ENCODE measurements at regions not wholly inside any gene's neighbourhood (a gene's known extent, or its start where the extent isn't known, plus 50 kb on each side); places are given as distances from the start of the nearest gene placed in this dataset.

GRCh38 chr14:66426451-66426850, 59.7 kb upstream of the CCDC196 start:
- no peak overlapping the region for H3K4me3 Mint-ChIP-seq
- H3K36me3 Mint-ChIP-seq = peaks cover 10% of the 10 kb centered on the region
- H3K4me1 ChIP-seq (ENCODE audit: control insufficient read depth, insufficient read depth, low read length, poor library complexity, severe bottlenecking) = no peaks in the 10 kb centered on the region
- H3K4me3 ChIP-seq (ENCODE audit: low read depth, low read length) = no peak overlapping the region
- H3K9me3 ChIP-seq (ENCODE audit: control insufficient read depth in 2 of 2, low read length in 2 of 2) = no peaks in the 10 kb centered on the region
- H3K36me3 ChIP-seq (ENCODE audit: control insufficient read depth, insufficient read depth, low read length) = no peaks in the 10 kb centered on the region
- H3K4me1 Mint-ChIP-seq = no peaks in the 10 kb centered on the region
- H3K27me3 Mint-ChIP-seq = no peaks in the 10 kb centered on the region
- no peak overlapping the region for H3K27ac Mint-ChIP-seq
- DNase-seq (no peak), ATAC-seq (ENCODE audit: low read depth in 2 of 2) (no peak)
- H3K27me3 ChIP-seq (ENCODE audit: control insufficient read depth, insufficient read depth, low read length) = no peaks in the 10 kb centered on the region
- peaks cover 0 to 5% (median 0%) of the 10 kb centered on the region in 7 donors for H3K9me3 Mint-ChIP-seq
- H3K27ac ChIP-seq (ENCODE audit: insufficient read depth, low read length, poor library complexity, severe bottlenecking) = no peak overlapping the region

- Histone ChIP-seq H3K27me3 (ENCODE audit: control insufficient read depth, insufficient read depth, low read length) (no peaks in the 10 kb centered on the region), H3K9me3 (ENCODE audit: control insufficient read depth in 2 of 2, low read length in 2 of 2) (no peaks in the 10 kb centered on the region), H3K36me3 (ENCODE audit: control insufficient read depth, insufficient read depth, low read length) (no peaks in the 10 kb centered on the region), H3K4me3 (ENCODE audit: low read depth, low read length) (no peak overlapping the region), H3K27ac (ENCODE audit: insufficient read depth, low read length, poor library complexity, severe bottlenecking) (no peak overlapping the region), H3K4me1 (ENCODE audit: control insufficient read depth, insufficient read depth, low read length, poor library complexity, severe bottlenecking) (no peaks in the 10 kb centered on the region)
- H3K36me3 Mint-ChIP-seq = peaks cover 10% of the 10 kb centered on the region
- no peaks in the 10 kb centered on the region for H3K4me1 Mint-ChIP-seq
- peak overlapping the region in 1 of 3 donors; percentile 12 for H3K27ac Mint-ChIP-seq
- H3K4me3 Mint-ChIP-seq = no peak overlapping the region
- no peaks in the 10 kb centered on the region for H3K27me3 Mint-ChIP-seq
- peaks cover 0 to 8% (median 0%) of the 10 kb centered on the region in 7 donors for H3K9me3 Mint-ChIP-seq
- DNase-seq = no peak
- ATAC-seq (ENCODE audit: low read depth in 2 of 2) = no peak
These were observed 53.8 kb upstream of the CCDC196 start for GRCh38 chr14:66432334-66432733.

DNA sequence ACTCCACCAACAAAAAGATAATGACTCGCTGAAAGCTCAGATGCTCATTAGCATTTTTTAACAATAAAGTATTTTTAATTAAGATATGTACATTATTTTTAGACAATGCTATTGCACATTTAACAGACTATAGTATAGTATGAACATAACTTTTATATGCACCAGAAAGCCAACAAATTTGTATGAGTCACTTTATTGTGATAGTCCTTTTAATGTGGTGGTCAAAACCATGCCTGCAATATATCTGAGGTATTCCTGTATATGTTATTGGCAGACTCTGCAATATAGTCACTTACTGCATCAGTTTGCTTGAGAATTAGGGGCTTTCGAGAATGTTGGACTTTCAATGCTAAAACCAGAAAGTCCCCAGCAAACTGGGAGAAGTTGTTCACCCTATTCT, 51.7 kb upstream of the CCDC196 start:
- no peak for ATAC-seq (ENCODE audit: low read depth in 2 of 2)

DNA sequence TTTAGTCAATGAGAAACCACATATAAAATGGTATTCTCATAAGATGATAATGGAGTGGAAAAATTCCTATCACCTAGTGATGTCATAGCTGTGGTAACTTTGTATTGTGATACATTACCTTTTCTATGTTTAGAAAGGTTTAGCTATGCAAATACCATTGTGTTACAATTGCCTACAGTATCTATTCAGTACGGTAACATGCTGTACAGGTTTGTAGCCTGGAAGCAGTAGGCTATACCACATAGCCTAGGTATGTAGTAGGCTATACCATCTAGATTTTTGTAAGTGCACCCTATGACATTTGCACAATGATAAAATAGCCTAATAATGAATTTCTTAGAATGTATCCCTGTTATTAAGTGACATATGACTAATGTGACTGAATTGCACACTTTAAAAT, 50.5 kb upstream of the CCDC196 start:
- Histone ChIP-seq H3K4me3 (ENCODE audit: low read depth, low read length) (no peak overlapping the region), H3K27ac (ENCODE audit: insufficient read depth, low read length, poor library complexity, severe bottlenecking) (no peak overlapping the region), H3K27me3 (ENCODE audit: control insufficient read depth, insufficient read depth, low read length) (no peaks in the 10 kb centered on the region), H3K4me1 (ENCODE audit: control insufficient read depth, insufficient read depth, low read length, poor library complexity, severe bottlenecking) (no peaks in the 10 kb centered on the region), H3K9me3 (ENCODE audit: control insufficient read depth in 2 of 2, low read length in 2 of 2) (peaks cover 0 to 21% of the 10 kb centered on the region in 2 experiments), H3K36me3 (ENCODE audit: control insufficient read depth, insufficient read depth, low read length) (no peaks in the 10 kb centered on the region)
- Mint-ChIP-seq H3K4me3 (no peak overlapping the region), H3K27me3 (no peaks in the 10 kb centered on the region), H3K4me1 (no peaks in the 10 kb centered on the region), H3K36me3 (peaks cover 4% of the 10 kb centered on the region), H3K9me3 (peaks cover 0 to 25% (median 14%) of the 10 kb centered on the region in 7 donors), H3K27ac (no peak overlapping the region)
- DNase-seq = no peak
- no peak for ATAC-seq (ENCODE audit: low read depth in 2 of 2)

More for the DNA sequence above, 51.7 kb upstream of the CCDC196 start:
- DNase-seq = no peak
- Histone ChIP-seq H3K27me3 (ENCODE audit: control insufficient read depth, insufficient read depth, low read length) (no peaks in the 10 kb centered on the region), H3K36me3 (ENCODE audit: control insufficient read depth, insufficient read depth, low read length) (no peaks in the 10 kb centered on the region), H3K4me3 (ENCODE audit: low read depth, low read length) (no peak overlapping the region), H3K27ac (ENCODE audit: insufficient read depth, low read length, poor library complexity, severe bottlenecking) (no peak overlapping the region), H3K9me3 (ENCODE audit: control insufficient read depth in 2 of 2, low read length in 2 of 2) (peaks cover 0 to 14% of the 10 kb centered on the region in 2 experiments), H3K4me1 (ENCODE audit: control insufficient read depth, insufficient read depth, low read length, poor library complexity, severe bottlenecking) (no peaks in the 10 kb centered on the region)
- Mint-ChIP-seq H3K4me3 (no peak overlapping the region), H3K9me3 (peaks cover 0 to 13% (median 6%) of the 10 kb centered on the region in 7 donors), H3K36me3 (peaks cover 4% of the 10 kb centered on the region), H3K27ac (no peak overlapping the region), H3K27me3 (no peaks in the 10 kb centered on the region), H3K4me1 (no peaks in the 10 kb centered on the region)

Measured in CD4-positive, CD25-positive, alpha-beta regulatory T cell (primary cell).